ENCODE measurements at regions not wholly inside any gene's neighbourhood (a gene's known extent, or its start where the extent isn't known, plus 50 kb on each side); places are given as distances from the start of the nearest gene placed in this dataset.

DNA sequence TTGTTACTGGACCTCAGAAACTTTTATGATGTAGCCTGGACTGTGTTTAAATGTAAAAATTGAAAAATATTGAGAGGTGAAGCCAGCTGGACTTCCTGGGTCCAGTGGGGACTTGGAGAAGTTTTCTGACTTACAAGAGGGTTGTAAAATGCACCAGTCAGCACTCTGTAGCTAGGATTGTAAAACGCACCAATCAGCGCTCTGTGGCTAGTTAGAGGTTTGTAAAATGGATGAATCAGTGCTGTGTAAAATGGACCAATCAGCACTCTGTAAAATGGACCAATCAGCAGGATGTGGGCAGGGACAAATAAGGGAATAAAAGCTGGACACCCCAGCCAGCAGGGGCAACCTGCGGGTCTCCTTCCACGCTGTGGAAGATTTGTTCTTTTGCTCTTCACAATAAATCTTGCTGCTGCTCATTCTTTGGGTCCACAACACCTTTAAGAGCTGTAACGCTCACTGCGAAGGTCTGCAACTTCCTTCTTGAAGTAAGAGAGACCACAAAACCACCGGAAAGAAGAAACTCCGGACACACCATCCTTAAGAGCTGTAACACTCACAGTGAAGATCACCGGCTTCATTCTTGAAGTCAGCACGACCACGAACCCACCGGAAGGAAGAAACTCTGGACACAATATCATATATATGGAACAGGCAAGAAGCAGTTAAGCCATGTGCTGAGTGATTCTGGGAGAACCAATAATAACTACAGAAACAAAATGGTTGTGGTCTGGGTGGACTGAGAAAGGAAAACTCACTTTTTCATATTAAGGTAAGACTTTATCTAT lies 201.3 kb downstream of the GABRG2 start:
- TF ChIP-seq CTCF (IDR thresholded peaks at IDR 0.05; ENCODE audit: extremely low read depth in 1 of 2, insufficient read depth in 1 of 2, low read depth in 1 of 2, low read length in 2 of 2) (no peak), POLR2A (IDR thresholded peaks at IDR 0.05; ENCODE audit: low read depth, low read length) (no peak), POLR2AphosphoS5 (IDR thresholded peaks at IDR 0.05; ENCODE audit: insufficient read depth, low read depth, low read length) (no peak)

All from endothelial cell of umbilical vein (primary cell).